ENCODE measurements at regions not wholly inside any gene's neighbourhood (a gene's known extent, or its start where the extent isn't known, plus 50 kb on each side); places are given as distances from the start of the nearest gene placed in this dataset.

DNA sequence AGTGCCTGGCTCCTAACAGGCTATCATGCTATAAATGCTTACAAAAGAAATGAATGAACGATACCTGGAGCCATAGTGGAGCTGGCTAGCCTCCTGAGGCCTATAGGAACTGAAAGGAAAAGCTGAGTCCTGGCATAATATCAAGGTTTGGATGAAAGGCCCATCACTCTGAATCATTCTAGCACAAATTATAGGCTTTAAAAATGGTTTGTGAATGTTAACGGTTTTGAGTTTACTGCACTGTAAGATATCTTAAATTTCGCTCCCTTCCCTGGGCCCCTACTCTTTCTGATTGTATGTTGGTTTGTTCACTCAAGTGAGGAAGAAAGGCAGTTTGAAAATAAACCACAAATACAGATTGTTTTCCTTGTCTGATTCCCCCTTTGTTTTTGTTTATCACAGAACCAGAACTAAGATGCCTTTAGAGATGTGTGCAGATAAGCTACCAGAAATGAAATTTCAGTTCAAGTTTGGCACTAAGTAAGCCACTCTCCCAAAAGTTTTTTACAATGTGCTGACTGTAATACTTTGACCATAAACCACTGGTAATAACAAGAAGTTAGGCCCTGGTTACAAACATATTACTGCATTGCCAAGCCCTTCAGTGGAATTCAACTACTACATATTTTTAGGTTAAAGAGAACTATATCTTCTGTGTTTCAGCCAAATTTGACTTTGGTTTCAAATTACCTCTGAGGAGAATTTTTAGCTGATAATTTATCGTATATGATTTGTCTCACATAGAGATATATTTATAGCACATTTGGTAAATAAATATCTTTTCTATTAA is 89.5 kb downstream of the ALX1 start:
- H3K4me3 ChIP-seq (ENCODE audit: low read length): no peak overlapping the region
- DNase-seq (ENCODE audit: low read depth): no peak
- no peak for TF ChIP-seq CTCF (conservative IDR thresholded peaks at IDR 0.05; ENCODE audit: low read depth, low read length)

- H3K4me3 ChIP-seq (ENCODE audit: low read length): no peak overlapping the region
- no peak for DNase-seq (ENCODE audit: low read depth)
- TF ChIP-seq CTCF (conservative IDR thresholded peaks at IDR 0.05; ENCODE audit: low read depth, low read length): no peak
Measured at GRCh38 chr12:85373045-85373444, 93.0 kb downstream of the ALX1 start.

- DNase-seq (ENCODE audit: low read depth): no peak
- no peak for TF ChIP-seq CTCF (conservative IDR thresholded peaks at IDR 0.05; ENCODE audit: low read depth, low read length)
- no peak overlapping the region for H3K4me3 ChIP-seq (ENCODE audit: low read length)
Measured at GRCh38 chr12:85374981-85375380, 95.0 kb downstream of the ALX1 start.

DNA sequence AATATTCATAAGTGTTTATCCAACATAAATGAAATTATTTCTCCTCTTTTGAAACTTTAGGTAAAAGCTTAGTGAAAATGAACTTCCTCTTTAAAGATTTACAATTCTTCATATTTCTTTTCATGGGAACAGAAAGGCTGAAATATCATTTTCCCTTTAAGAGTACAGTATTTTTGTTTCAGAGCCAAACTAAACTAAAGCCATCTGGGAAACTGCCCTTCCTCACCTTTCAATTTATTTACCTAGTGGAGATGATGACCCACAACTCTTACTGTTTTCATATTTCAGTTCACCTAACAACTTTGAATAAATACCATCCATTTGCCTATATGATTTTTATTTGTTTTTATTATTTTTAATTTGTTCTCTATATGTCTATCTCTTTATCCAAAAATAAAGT is 105.4 kb downstream of the ALX1 start:
- H3K4me3 ChIP-seq (ENCODE audit: low read length): no peak overlapping the region
- DNase-seq (ENCODE audit: low read depth): no peak
- TF ChIP-seq CTCF (conservative IDR thresholded peaks at IDR 0.05; ENCODE audit: low read depth, low read length): no peak

DNA sequence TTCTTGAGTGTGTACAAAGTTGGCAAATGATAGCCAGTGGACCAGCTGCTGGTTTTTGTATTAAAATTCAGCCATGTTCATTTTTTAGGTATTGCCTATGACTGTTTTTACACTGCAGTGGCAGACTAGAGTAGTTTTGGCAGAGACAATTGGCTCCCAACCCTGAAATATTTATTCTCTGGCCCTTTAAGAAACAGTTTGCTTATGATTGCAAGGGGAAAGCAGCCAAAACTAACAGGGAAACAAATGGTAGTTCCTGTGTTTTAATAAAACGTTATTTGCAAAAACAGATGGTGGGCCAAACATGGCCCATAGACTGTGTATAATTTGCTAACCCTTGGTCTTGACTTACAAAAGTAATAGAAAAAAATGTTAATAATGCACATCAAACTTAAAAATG is 110.2 kb downstream of the ALX1 start:
- no peak for DNase-seq (ENCODE audit: low read depth)
- H3K4me3 ChIP-seq (ENCODE audit: low read length): no peak overlapping the region
- no peak for TF ChIP-seq CTCF (conservative IDR thresholded peaks at IDR 0.05; ENCODE audit: low read depth, low read length)

DNA sequence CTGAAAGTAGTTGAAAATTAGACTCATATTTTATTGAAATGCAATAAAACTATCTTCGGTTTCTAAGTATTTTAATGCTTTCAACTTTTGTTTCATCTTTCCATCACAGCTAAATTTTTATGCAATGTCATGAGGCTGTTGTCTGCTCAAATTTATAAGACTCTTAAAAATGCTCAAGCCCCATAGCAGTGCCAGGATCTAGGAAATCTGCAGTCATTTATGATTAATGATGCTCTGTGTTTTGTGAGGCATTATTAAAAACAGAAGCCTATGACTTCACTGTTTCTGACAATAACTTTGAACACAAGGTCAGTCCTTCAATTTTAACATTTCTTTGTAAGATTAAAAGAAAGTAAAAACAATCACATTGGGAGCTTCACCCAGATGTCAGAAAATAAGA is 112.5 kb downstream of the ALX1 start:
- TF ChIP-seq CTCF (conservative IDR thresholded peaks at IDR 0.05; ENCODE audit: low read depth, low read length): no peak
- no peak overlapping the region for H3K4me3 ChIP-seq (ENCODE audit: low read length)
- no peak for DNase-seq (ENCODE audit: low read depth)

DNA sequence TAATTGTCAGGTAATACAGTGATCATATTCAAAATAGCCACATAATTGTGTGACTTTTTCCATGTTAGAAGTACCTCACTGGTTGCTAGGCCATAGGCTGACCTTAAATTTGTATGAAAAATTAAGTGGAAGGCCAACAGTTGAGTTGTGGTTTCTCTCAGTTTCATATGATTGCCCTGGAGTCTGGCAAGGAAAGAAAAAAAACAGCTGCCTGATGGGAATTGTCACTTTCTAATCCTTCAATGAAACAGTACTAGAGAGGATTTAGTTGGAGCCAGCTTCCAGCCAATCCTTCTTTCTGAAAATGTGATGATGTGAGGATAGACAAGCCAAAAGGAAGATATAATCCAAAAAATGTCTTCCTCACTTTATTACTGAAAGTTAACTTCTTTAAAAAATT is 113.6 kb downstream of the ALX1 start:
- DNase-seq (ENCODE audit: low read depth): no peak
- no peak overlapping the region for H3K4me3 ChIP-seq (ENCODE audit: low read length)
- TF ChIP-seq CTCF (conservative IDR thresholded peaks at IDR 0.05; ENCODE audit: low read depth, low read length): no peak

All from retinal pigment epithelial cell (primary cell).